ENCODE measurements at regions not wholly inside any gene's neighbourhood (a gene's known extent, or its start where the extent isn't known, plus 50 kb on each side); places are given as distances from the start of the nearest gene placed in this dataset.

- no peak for TF ChIP-seq CTCF (conservative IDR thresholded peaks at IDR 0.05)
- TF ChIP-seq EZH2 (IDR thresholded peaks at IDR 0.05; ENCODE audit: low read depth) = no peak
Observed at GRCh38 chr10:8369666-8370065, 315.2 kb downstream of the GATA3 start.
